Right ventricle myocardium inferior (tissue), 1 donor: ENCODE measurements at regions not wholly inside any gene's neighbourhood (a gene's known extent, or its start where the extent isn't known, plus 50 kb on each side); places are given as distances from the start of the nearest gene placed in this dataset.
A peak's percentile ranks its signal among the peaks of the same experiment; 100 is the strongest.

Experiments used
- ATAC-seq: fragments of 200-7000 bp; cut with Tn5 transposase; one replicate; pipeline ENCODE4 v1.9.1; 2020; ENCODE audit warnings: mild to moderate bottlenecking, moderate library complexity
- DNase-seq: peaks from one replicate; pipeline ENCODE4 v3.0.0; 2021; ENCODE audit errors: missing footprints
- intact Hi-C: fragments of 100-400 bp; cut with DNase I; formaldehyde crosslinking; loops from one replicate; pipeline ENCODE4 v1.11.0; 2022
- donor health status: DM: no; HTN: yes; CAD: no; lungs with severe emphysema.

- ATAC-seq, result peak; percentile 57
- intact Hi-C loops, result no loop called here
Observed at GRCh38 chrX:43581888-43582539, 74.1 kb upstream of the MAOA start.

GRCh38 chrX:43582540-43582913 is 73.6 kb upstream of the MAOA start:
- intact Hi-C loops, result no loop called here
- DNase-seq, result no peak
- ATAC-seq, result no peak

More at GRCh38 chrX:43581888-43582539, 74.1 kb upstream of the MAOA start:
- no peak for DNase-seq

- no peak for DNase-seq
- ATAC-seq, result no peak
- intact Hi-C loops, result no loop called here
Observed at GRCh38 chrX:43585922-43586321, 70.2 kb upstream of the MAOA start.

- DNase-seq (no peak), ATAC-seq (no peak)
- intact Hi-C loops, result no loop called here
Observed at GRCh38 chrX:43586830-43587229, 69.3 kb upstream of the MAOA start.

- DNase-seq (no peak), ATAC-seq (peak; percentile 89)
- intact Hi-C loops, result no loop called here
Observed at GRCh38 chrX:43589735-43590134, 66.4 kb upstream of the MAOA start.

- DNase-seq, result no peak
- peak; percentile 86 for ATAC-seq
- intact Hi-C loops, result no loop called here
Observed at GRCh38 chrX:43590150-43590549, 65.9 kb upstream of the MAOA start.

- ATAC-seq (no peak), DNase-seq (no peak)
- intact Hi-C loops, result no loop called here
Observed at GRCh38 chrX:43592597-43592996, 63.5 kb upstream of the MAOA start.

GRCh38 chrX:43595931-43596330 is 60.2 kb upstream of the MAOA start:
- DNase-seq (no peak), ATAC-seq (no peak)
- intact Hi-C loops, result no loop called here

GRCh38 chrX:43604753-43605152 is 51.3 kb upstream of the MAOA start:
- no peak for ATAC-seq

GRCh38 chrX:43605351-43605750 is 50.7 kb upstream of the MAOA start:
- DNase-seq (no peak), ATAC-seq (no peak)
- intact Hi-C loops, result no loop called here

More at GRCh38 chrX:43604753-43605152, 51.3 kb upstream of the MAOA start:
- no peak for DNase-seq
- intact Hi-C loops, result no loop called here
